ENCODE measurements at regions not wholly inside any gene's neighbourhood (a gene's known extent, or its start where the extent isn't known, plus 50 kb on each side); places are given as distances from the start of the nearest gene placed in this dataset.

- no peak for TF ChIP-seq CTCF (conservative IDR thresholded peaks at IDR 0.05; ENCODE audit: low read depth in 2 of 2)
- TF ChIP-seq POLR2AphosphoS5 (IDR thresholded peaks at IDR 0.05; ENCODE audit: low read depth): no peak
- no peak for TF ChIP-seq CREB1 (CRISPR knock-in tag; IDR thresholded peaks at IDR 0.05; ENCODE audit: low read depth)
- TF ChIP-seq EZH2 (IDR thresholded peaks at IDR 0.05; ENCODE audit: low read depth, unreplicated experiment): no peak
Measured at GRCh38 chr16:47920709-47921108, 235.1 kb downstream of the ABCC12 start.
